SU-DHL-6 (cell line): ENCODE measurements at regions not wholly inside any gene's neighbourhood (a gene's known extent, or its start where the extent isn't known, plus 50 kb on each side); places are given as distances from the start of the nearest gene placed in this dataset.

Experiments used
- H2AFZ ChIP-seq: fragments of 200-600 bp; sonication (generic); 2 replicates; pipeline ENCODE4 v1.6.1; 2014; ENCODE audit warnings: low read depth, mild to moderate bottlenecking, moderate library complexity, mixed read lengths, antibody characterized with exemption, low read length; ENCODE audit not compliant: severe bottlenecking
- H3F3A ChIP-seq: fragments of 200-600 bp; shearing (Covaris generic); 2 replicates; pipeline ENCODE4 v1.6.0; 2016; ENCODE audit warnings: antibody characterized with exemption, mild to moderate bottlenecking; ENCODE audit not compliant: insufficient read depth
- H3K27ac ChIP-seq: fragments of 200-600 bp; sonication (generic); 2 replicates; pipeline ENCODE4 v1.5.1; 2016; ENCODE audit warnings: low read depth, mild to moderate bottlenecking, low read length, moderate library complexity, mixed read lengths
- H3K27me3 ChIP-seq: fragments of 200-600 bp; sonication (generic), shearing (Covaris generic); 2 replicates; pipeline ENCODE4 v1.6.0; 2014; ENCODE audit warnings: mild to moderate bottlenecking, low read length
- H3K36me3 ChIP-seq: fragments of 200-600 bp; sonication (generic); 2 replicates; pipeline ENCODE4 v1.6.1; 2014; ENCODE audit warnings: mild to moderate bottlenecking, low read length, mixed read lengths
- H3K4me2 ChIP-seq: fragments of 300-600, 200-600 bp; shearing (Covaris generic), sonication (generic); 2 replicates; pipeline ENCODE4 v1.6.0; 2014; ENCODE audit warnings: low read length, low read depth, mild to moderate bottlenecking; ENCODE audit not compliant: poor library complexity, severe bottlenecking
- H3K4me3 ChIP-seq: fragments of 200-600 bp; sonication (generic); 2 replicates; pipeline ENCODE4 v1.5.1; 2014; ENCODE audit warnings: antibody characterized with exemption, low read length, mild to moderate bottlenecking, mixed read lengths; ENCODE audit not compliant: insufficient read depth, poor library complexity, severe bottlenecking
- H3K79me2 ChIP-seq: fragments of 200-600 bp; sonication (generic); 2 replicates; pipeline ENCODE4 v1.6.1; 2014; ENCODE audit warnings: mild to moderate bottlenecking, low read length, moderate library complexity; ENCODE audit not compliant: insufficient read depth
- H3K9ac ChIP-seq: fragments of 200-600 bp; sonication (generic); 2 replicates; pipeline ENCODE4 v1.7.0; 2014; ENCODE audit warnings: mild to moderate bottlenecking, low read length
- H3K9me2 ChIP-seq: fragments of 200-600 bp; sonication (generic); replicated peaks from 2 replicates; pipeline ENCODE4 v1.6.1; 2014; ENCODE audit warnings: low read length; ENCODE audit not compliant: insufficient read depth
- H3K9me3 ChIP-seq: fragments of 200-600 bp; sonication (generic); 2 replicates; pipeline ENCODE4 v1.6.1; 2014; ENCODE audit warnings: low read length, mixed read lengths; ENCODE audit not compliant: insufficient read depth
- H4K20me1 ChIP-seq: fragments of 200-600 bp; sonication (generic); 2 replicates; pipeline ENCODE4 v1.6.1; 2014; ENCODE audit warnings: low read depth, mild to moderate bottlenecking, antibody characterized with exemption, low read length, moderate library complexity, mixed read lengths
- CTCF ChIP-seq: fragments of 200-600 bp; sonication (generic); IDR thresholded peaks from one replicate; pipeline ENCODE4 v1.5.1; 2017; ENCODE audit warnings: antibody characterized with exemption, mild to moderate bottlenecking, low read length, moderate library complexity; ENCODE audit not compliant: insufficient read depth, poor library complexity, severe bottlenecking
- EZH2phosphoT487 ChIP-seq: fragments of 200-600 bp; sonication (generic), shearing (Covaris generic); conservative IDR thresholded peaks from 2 replicates; pipeline ENCODE4 v1.6.1; 2018; ENCODE audit warnings: mild to moderate bottlenecking, antibody characterized with exemption, low read length, moderate library complexity, mixed read lengths

DNA sequence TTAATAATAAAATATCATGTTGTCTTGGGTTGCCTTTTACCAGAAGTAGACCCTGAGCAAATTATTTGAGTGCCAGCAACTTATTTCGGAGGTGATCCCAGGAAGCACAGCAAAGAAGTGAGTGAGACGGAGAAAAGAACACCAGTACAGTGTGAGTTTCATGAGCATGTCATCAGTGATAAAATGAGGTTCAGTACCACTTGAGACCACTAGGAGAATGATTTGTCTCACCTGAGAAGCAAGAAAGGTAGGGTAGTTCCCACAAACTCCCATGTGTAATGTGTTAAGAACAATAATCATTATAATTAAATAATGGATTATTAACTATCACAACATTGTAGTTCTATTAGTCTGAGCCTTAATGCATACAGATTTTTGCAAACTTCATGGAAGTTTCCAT, 112.8 kb upstream of the DMD start:
- no peaks in the 10 kb centered on the region for H3K9me2 ChIP-seq
- no peak overlapping the region for H2AFZ ChIP-seq
- H3K9ac ChIP-seq = no peak overlapping the region
- H3K27ac ChIP-seq = no peak overlapping the region
- H3K9me3 ChIP-seq = no peaks in the 10 kb centered on the region
- H3F3A ChIP-seq = no peaks in the 10 kb centered on the region
- no peaks in the 10 kb centered on the region for H3K27me3 ChIP-seq
- H3K4me3 ChIP-seq = no peak overlapping the region
- H3K4me2 ChIP-seq = no peak overlapping the region
- no peaks in the 10 kb centered on the region for H4K20me1 ChIP-seq
- no peaks in the 10 kb centered on the region for H3K79me2 ChIP-seq
- no peak for TF ChIP-seq CTCF
- no peak for TF ChIP-seq EZH2phosphoT487
- no peaks in the 10 kb centered on the region for H3K36me3 ChIP-seq

DNA sequence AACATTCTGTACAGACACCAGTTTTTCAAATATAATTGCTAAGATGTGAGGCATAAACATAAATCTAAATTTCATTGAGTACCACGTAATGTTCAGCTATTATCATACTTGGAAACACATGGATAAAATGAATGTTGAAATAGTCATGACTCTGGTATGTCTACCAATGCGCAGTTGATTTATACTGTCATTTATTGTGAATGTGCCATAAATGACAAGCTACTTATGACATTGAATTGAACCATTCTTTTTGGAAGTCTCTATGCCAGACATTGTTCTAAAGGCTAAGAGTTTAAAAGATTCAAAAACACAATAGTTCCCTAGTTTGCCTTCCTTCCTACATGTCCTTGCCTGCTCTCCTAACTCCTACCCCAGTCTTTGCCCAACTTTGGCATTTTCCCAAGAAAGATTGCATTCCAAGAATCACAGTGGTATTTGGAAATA, 96.6 kb upstream of the DMD start:
- H3K9me3 ChIP-seq = no peaks in the 10 kb centered on the region
- no peaks in the 10 kb centered on the region for H3K36me3 ChIP-seq
- TF ChIP-seq CTCF = no peak
- TF ChIP-seq EZH2phosphoT487 = no peak
- H3K9ac ChIP-seq = no peak overlapping the region
- no peaks in the 10 kb centered on the region for H4K20me1 ChIP-seq
- no peaks in the 10 kb centered on the region for H3F3A ChIP-seq
- H3K4me3 ChIP-seq = no peak overlapping the region
- H3K27ac ChIP-seq = no peak overlapping the region
- no peaks in the 10 kb centered on the region for H3K9me2 ChIP-seq
- no peak overlapping the region for H3K4me2 ChIP-seq
- H3K27me3 ChIP-seq = no peaks in the 10 kb centered on the region
- H3K79me2 ChIP-seq = no peaks in the 10 kb centered on the region
- H2AFZ ChIP-seq = no peak overlapping the region

GRCh38 chrX:33298622-33299021, 87.3 kb upstream of the DMD start:
- no peaks in the 10 kb centered on the region for H3K9me3 ChIP-seq
- H3K9ac ChIP-seq = no peak overlapping the region
- no peaks in the 10 kb centered on the region for H3K27me3 ChIP-seq
- H3F3A ChIP-seq = no peaks in the 10 kb centered on the region
- no peak for TF ChIP-seq CTCF
- TF ChIP-seq EZH2phosphoT487 = no peak
- H3K4me3 ChIP-seq = no peak overlapping the region
- no peak overlapping the region for H3K27ac ChIP-seq
- H2AFZ ChIP-seq = no peak overlapping the region
- no peaks in the 10 kb centered on the region for H3K36me3 ChIP-seq
- no peak overlapping the region for H3K4me2 ChIP-seq
- no peaks in the 10 kb centered on the region for H4K20me1 ChIP-seq
- no peaks in the 10 kb centered on the region for H3K79me2 ChIP-seq
- H3K9me2 ChIP-seq = no peaks in the 10 kb centered on the region

- Histone ChIP-seq H3F3A (no peaks in the 10 kb centered on the region), H3K4me3 (no peak overlapping the region), H3K9ac (no peak overlapping the region), H2AFZ (no peak overlapping the region), H3K36me3 (no peaks in the 10 kb centered on the region), H3K27me3 (no peaks in the 10 kb centered on the region), H3K9me2 (no peaks in the 10 kb centered on the region), H3K9me3 (no peaks in the 10 kb centered on the region), H3K4me2 (no peak overlapping the region), H3K27ac (no peak overlapping the region), H3K79me2 (no peaks in the 10 kb centered on the region), H4K20me1 (no peaks in the 10 kb centered on the region)
- TF ChIP-seq CTCF = no peak
Measured at GRCh38 chrX:33285550-33285949, 74.2 kb upstream of the DMD start.
